Psoas muscle (tissue), 7 donors: ENCODE measurements at regions not wholly inside any gene's neighbourhood (a gene's known extent, or its start where the extent isn't known, plus 50 kb on each side); places are given as distances from the start of the nearest gene placed in this dataset.

Experiments used
- ATAC-seq, 4 donors: fragments of 200-7000 bp; cut with Tn5 transposase; one replicate each; pipeline ENCODE4 v1.9.1; 2020; ENCODE audit warnings: moderate library complexity in 3 of 4, mild to moderate bottlenecking in 2 of 4
- DNase-seq, 2 donors: peaks; one replicate each; pipeline ENCODE4 v3.0.0-alpha.2; 2020
- H3K27ac ChIP-seq: fragments of 200-600 bp; one replicate; pipeline ENCODE4 v1.8.0; 2022
- H3K27me3 ChIP-seq, 3 donors: fragments of 200-600 bp in 1 of 3; one replicate each; pipeline versions ENCODE4 v1.6.1 to v1.8.0; 2013 to 2022; ENCODE audit warnings: low read length in 2 of 3, mild to moderate bottlenecking in 2 of 3, moderate library complexity in 1 of 3; ENCODE audit not compliant: insufficient read depth in 3 of 3
- H3K36me3 ChIP-seq, 2 donors: fragments of 200-600 bp in 1 of 2; one replicate each; pipeline versions ENCODE4 v1.6.1 to v1.8.0; 2013 to 2022; ENCODE audit warnings: low read depth in 1 of 2, mild to moderate bottlenecking in 1 of 2, moderate library complexity in 1 of 2; ENCODE audit not compliant: insufficient read depth in 1 of 2
- H3K4me1 ChIP-seq: fragments of 200-600 bp; one replicate; pipeline ENCODE4 v1.8.0; 2022
- H3K4me3 ChIP-seq: fragments of 200-600 bp; one replicate; pipeline ENCODE4 v1.8.0; 2022; ENCODE audit warnings: mild to moderate bottlenecking
- H3K9me3 ChIP-seq: fragments of 200-600 bp; one replicate; pipeline ENCODE4 v1.8.0; 2022
- WGBS, 3 donors: extraction: QIAGEN DNeasy Blood & Tissue Kit; methylation state at CpG; one replicate each; pipeline versions ENCODE4 v1.1.6 to v1.1.7; 2013; 5-methylcytosine and 5-hydroxymethylcytosine counted together
- intact Hi-C, 2 donors: fragments of 100-400 bp; cut with DNase I; formaldehyde crosslinking; loops; one replicate each; pipeline versions ENCODE4 v1.11.0 to v1.14.2; 2022
- TF ChIP-seq, protein P1 (sequence below): fragments of 200-600 bp; IDR thresholded peaks from one replicate; pipeline ENCODE4 v1.8.0; 2022; ENCODE audit warnings: antibody characterized with exemption
- donor health status: healthy with polysubstance abuse.
- donor health status: DM: no; HTN: no; CAD: no; lungs with moderate emphysema.
- donor health status: Bipolar disorder and iron deficiency.
- donor health status: healthy.
- donor health status: DM: yes; HTN: yes; CAD: no.
- donor health status: DM: no; HTN: no; CAD: no.
- donor health status: DM: yes; HTN: yes; CAD: no.

- Histone ChIP-seq H3K27me3 (no peaks in the 10 kb centered on the region), H3K4me1 (no peaks in the 10 kb centered on the region), H3K9me3 (peaks cover 14% of the 10 kb centered on the region), H3K36me3 (no peaks in the 10 kb centered on the region), H3K27ac (no peak overlapping the region), H3K4me3 (no peak overlapping the region)
- TF ChIP-seq, protein P1, sequence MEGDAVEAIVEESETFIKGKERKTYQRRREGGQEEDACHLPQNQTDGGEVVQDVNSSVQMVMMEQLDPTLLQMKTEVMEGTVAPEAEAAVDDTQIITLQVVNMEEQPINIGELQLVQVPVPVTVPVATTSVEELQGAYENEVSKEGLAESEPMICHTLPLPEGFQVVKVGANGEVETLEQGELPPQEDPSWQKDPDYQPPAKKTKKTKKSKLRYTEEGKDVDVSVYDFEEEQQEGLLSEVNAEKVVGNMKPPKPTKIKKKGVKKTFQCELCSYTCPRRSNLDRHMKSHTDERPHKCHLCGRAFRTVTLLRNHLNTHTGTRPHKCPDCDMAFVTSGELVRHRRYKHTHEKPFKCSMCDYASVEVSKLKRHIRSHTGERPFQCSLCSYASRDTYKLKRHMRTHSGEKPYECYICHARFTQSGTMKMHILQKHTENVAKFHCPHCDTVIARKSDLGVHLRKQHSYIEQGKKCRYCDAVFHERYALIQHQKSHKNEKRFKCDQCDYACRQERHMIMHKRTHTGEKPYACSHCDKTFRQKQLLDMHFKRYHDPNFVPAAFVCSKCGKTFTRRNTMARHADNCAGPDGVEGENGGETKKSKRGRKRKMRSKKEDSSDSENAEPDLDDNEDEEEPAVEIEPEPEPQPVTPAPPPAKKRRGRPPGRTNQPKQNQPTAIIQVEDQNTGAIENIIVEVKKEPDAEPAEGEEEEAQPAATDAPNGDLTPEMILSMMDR: no peak
- WGBS, 3 donors: 70 to 84% (median 81%) methylated on average over 2 of the region's 2 CpGs
- intact Hi-C loops: no loop called here
- no peak for ATAC-seq
- no peak for DNase-seq
Observed at GRCh38 chr14:66345986-66346385, 140.2 kb upstream of the CCDC196 start.

DNA sequence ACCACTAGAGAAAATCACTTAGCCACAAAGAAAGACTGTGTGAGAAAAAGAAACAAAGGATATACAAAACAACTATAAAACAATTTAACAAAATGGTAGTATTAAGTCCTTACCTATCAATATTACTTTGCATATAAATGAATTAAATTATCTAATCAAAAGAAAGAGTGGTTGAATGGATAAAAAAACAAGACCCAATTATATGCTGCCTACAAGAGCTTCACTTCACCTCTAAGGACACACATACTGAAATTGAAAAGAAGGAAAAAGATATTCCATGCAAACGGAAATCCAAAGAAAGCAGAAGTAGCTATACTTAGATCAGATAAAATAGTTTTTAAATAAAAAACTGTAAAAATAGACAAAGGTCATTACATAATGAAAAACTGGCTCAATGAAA, 134.9 kb upstream of the CCDC196 start:
- Histone ChIP-seq H3K4me1 (no peaks in the 10 kb centered on the region), H3K27me3 (no peaks in the 10 kb centered on the region), H3K27ac (no peak overlapping the region), H3K9me3 (peaks cover 21% of the 10 kb centered on the region), H3K4me3 (no peak overlapping the region), H3K36me3 (no peaks in the 10 kb centered on the region)
- intact Hi-C loops: no loop called here
- WGBS, 3 donors: 70 to 78% (median 71%) methylated on average over 1 of the region's 1 CpG
- DNase-seq: no peak
- TF ChIP-seq, protein P1: no peak
- ATAC-seq: no peak

GRCh38 chr14:66359500-66359899, 126.7 kb upstream of the CCDC196 start:
- Histone ChIP-seq H3K36me3 (no peaks in the 10 kb centered on the region), H3K27me3 (no peaks in the 10 kb centered on the region), H3K9me3 (no peaks in the 10 kb centered on the region), H3K4me3 (no peak overlapping the region), H3K4me1 (no peaks in the 10 kb centered on the region), H3K27ac (no peak overlapping the region)
- peak in 1 of 4 donors; percentile 44 for ATAC-seq
- intact Hi-C loops: loop anchor here in 1 of 2 donors (5.0 kb wide), 1 partner anchor 133 kb away; no protein-coding TSS in a partner anchor
- TF ChIP-seq, protein P1: peak; percentile 71
- 0 to 2% (median 0%) methylated on average over 3 of the region's 3 CpGs for WGBS, 3 donors
- DNase-seq: no peak

DNA sequence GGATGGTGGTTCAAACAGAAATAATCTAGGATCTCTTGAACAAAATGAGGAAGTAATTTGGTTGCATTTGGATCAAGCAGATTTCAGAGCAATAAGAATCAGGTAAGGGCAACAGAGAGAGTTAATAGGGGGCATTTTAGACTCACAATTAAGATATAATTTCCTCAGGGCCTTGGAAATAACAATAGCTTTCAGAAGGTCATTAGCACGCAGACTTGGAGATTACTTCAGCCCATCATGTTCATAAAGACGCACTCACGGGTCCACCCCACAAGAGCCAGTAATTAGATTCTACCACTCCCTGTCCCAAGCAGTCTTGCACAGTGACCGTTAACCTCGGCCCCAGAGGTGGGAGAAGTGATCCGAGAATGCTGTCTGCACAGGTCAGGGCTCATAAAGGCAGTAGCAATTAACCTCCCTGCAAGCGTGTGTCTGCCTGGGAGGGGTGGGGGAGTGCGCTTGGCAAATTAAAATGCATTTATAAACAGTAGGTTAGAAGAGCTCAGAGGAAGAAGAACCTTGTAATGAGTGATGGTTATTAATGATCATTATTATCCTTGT, 125.7 kb upstream of the CCDC196 start:
- Histone ChIP-seq H3K27me3 (no peaks in the 10 kb centered on the region), H3K27ac (no peak overlapping the region), H3K36me3 (no peaks in the 10 kb centered on the region), H3K9me3 (no peaks in the 10 kb centered on the region), H3K4me1 (no peaks in the 10 kb centered on the region), H3K4me3 (no peak overlapping the region)
- ATAC-seq (no peak), DNase-seq (no peak)
- 71 to 77% (median 74%) methylated on average over 8 of the region's 8 CpGs for WGBS, 3 donors
- intact Hi-C loops: loop anchor here in 1 of 2 donors (2.0 kb wide), 1 partner anchor 42 kb away; no protein-coding TSS in a partner anchor
- TF ChIP-seq, protein P1: no peak

- 42 to 54% (median 47%) methylated on average over 2 of the region's 2 CpGs for WGBS, 3 donors
- Histone ChIP-seq H3K27me3 (no peaks in the 10 kb centered on the region), H3K36me3 (no peaks in the 10 kb centered on the region), H3K27ac (no peak overlapping the region), H3K4me1 (no peaks in the 10 kb centered on the region), H3K9me3 (no peaks in the 10 kb centered on the region), H3K4me3 (no peak overlapping the region)
- TF ChIP-seq, protein P1: no peak
- no peak for ATAC-seq
- intact Hi-C loops: loop anchor here in 1 of 2 donors (2.0 kb wide), 1 partner anchor 42 kb away; no protein-coding TSS in a partner anchor
- no peak for DNase-seq
Observed at GRCh38 chr14:66361013-66361412, 125.2 kb upstream of the CCDC196 start.
